Peyer's patch (tissue), 4 donors: ENCODE measurements at regions not wholly inside any gene's neighbourhood (a gene's known extent, or its start where the extent isn't known, plus 50 kb on each side); places are given as distances from the start of the nearest gene placed in this dataset.

Experiments used
- POLR2A ChIP-seq, 2 donors: fragments of 450-650 bp; IDR thresholded peaks; one replicate each; pipeline ENCODE4 v1.5.1; 2017; ENCODE audit warnings: antibody characterized with exemption in 2 of 2, mild to moderate bottlenecking in 2 of 2, moderate library complexity in 2 of 2
- TF ChIP-seq, protein P1 (sequence below), 6 experiments: fragments of 450-650 bp in 4 of 6; fragments of 200-600 bp in 2 of 6; sonication (generic) in 1 of 6; IDR thresholded peaks; one replicate each; pipeline ENCODE4 v1.5.1; 2017 to 2019; ENCODE audit warnings: antibody characterized with exemption in 6 of 6, mild to moderate bottlenecking in 3 of 6, moderate library complexity in 1 of 6

DNA sequence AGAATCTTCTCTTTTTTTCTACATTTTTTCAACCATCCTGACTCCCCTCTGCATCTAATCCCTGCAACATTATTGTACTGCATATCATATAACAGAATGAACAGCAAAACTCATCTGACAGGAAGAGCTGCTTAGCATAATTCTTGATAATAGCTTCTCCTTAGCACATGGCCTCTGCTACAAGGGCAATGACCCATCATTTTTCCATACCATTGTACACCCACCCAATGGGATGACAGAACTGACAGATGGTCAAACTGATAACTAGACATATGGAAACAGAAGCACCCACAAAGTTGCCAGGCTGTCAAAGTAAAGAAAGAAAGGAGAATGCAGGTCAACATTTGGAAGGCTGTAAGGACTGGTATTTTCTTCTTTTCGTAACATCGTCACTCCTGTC lies 390.4 kb upstream of the USP15 start:
- TF ChIP-seq, protein P1, sequence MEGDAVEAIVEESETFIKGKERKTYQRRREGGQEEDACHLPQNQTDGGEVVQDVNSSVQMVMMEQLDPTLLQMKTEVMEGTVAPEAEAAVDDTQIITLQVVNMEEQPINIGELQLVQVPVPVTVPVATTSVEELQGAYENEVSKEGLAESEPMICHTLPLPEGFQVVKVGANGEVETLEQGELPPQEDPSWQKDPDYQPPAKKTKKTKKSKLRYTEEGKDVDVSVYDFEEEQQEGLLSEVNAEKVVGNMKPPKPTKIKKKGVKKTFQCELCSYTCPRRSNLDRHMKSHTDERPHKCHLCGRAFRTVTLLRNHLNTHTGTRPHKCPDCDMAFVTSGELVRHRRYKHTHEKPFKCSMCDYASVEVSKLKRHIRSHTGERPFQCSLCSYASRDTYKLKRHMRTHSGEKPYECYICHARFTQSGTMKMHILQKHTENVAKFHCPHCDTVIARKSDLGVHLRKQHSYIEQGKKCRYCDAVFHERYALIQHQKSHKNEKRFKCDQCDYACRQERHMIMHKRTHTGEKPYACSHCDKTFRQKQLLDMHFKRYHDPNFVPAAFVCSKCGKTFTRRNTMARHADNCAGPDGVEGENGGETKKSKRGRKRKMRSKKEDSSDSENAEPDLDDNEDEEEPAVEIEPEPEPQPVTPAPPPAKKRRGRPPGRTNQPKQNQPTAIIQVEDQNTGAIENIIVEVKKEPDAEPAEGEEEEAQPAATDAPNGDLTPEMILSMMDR (IDR thresholded peaks at IDR 0.05) = no peak
- no peak for TF ChIP-seq POLR2A (IDR thresholded peaks at IDR 0.05)
